ENCODE measurements at regions not wholly inside any gene's neighbourhood (a gene's known extent, or its start where the extent isn't known, plus 50 kb on each side); places are given as distances from the start of the nearest gene placed in this dataset.
A peak's percentile ranks its signal among the peaks of the same experiment; 100 is the strongest.

- Histone ChIP-seq H3K36me3 (no peaks in the 10 kb centered on the region), H3K4me1 (no peaks in the 10 kb centered on the region), H3K27me3 (peaks cover 0 to 10% of the 10 kb centered on the region in 2 donors), H3K27ac (no peak overlapping the region), H3K4me3 (no peak overlapping the region), H3K9me3 (no peaks in the 10 kb centered on the region)
- TF ChIP-seq POLR2A (IDR thresholded peaks at IDR 0.05) (no peak), CTCF (IDR thresholded peaks at IDR 0.05) (no peak)
- DNase-seq (peak in 1 of 3 donors; percentile 18), ATAC-seq (no peak)
- WGBS (ENCODE audit: insufficient coverage, low coverage, low lambda C conversion rate, missing lambda C conversion rate), result 38% methylated on average over 4 of the region's 11 CpGs
- intact Hi-C loops (cut with DNase I), result no loop called here
These were observed 68.7 kb upstream of the UNC5A start for GRCh38 chr5:176741561-176742211.

- Histone ChIP-seq H3K4me1 (no peaks in the 10 kb centered on the region), H3K27ac (no peak overlapping the region), H3K36me3 (no peaks in the 10 kb centered on the region), H3K9me3 (no peaks in the 10 kb centered on the region), H3K4me3 (no peak overlapping the region), H3K27me3 (peaks cover 0 to 10% of the 10 kb centered on the region in 2 donors)
- WGBS (ENCODE audit: insufficient coverage, low coverage, low lambda C conversion rate, missing lambda C conversion rate), result 23% methylated on average over 5 of the region's 10 CpGs
- TF ChIP-seq POLR2A (IDR thresholded peaks at IDR 0.05) (no peak), CTCF (IDR thresholded peaks at IDR 0.05) (no peak)
- peak in 1 of 3 donors; percentile 26 for DNase-seq
- ATAC-seq, result no peak
- intact Hi-C loops (cut with DNase I), result no loop called here
These were observed 67.9 kb upstream of the UNC5A start for GRCh38 chr5:176742246-176743105.

GRCh38 chr5:176743136-176743861 is 67.1 kb upstream of the UNC5A start:
- ATAC-seq (no peak), DNase-seq (peak in 1 of 3 donors; percentile 35)
- H3K4me1 ChIP-seq, result no peaks in the 10 kb centered on the region
- 5% methylated on average over 10 of the region's 54 CpGs for WGBS (ENCODE audit: insufficient coverage, low coverage, low lambda C conversion rate, missing lambda C conversion rate)
- H3K27me3 ChIP-seq, result peaks cover 0 to 10% of the 10 kb centered on the region in 2 donors
- intact Hi-C loops (cut with DNase I), result no loop called here
- H3K27ac ChIP-seq, result no peak overlapping the region
- no peaks in the 10 kb centered on the region for H3K36me3 ChIP-seq
- TF ChIP-seq POLR2A (IDR thresholded peaks at IDR 0.05), result no peak
- TF ChIP-seq CTCF (IDR thresholded peaks at IDR 0.05), result no peak
- no peak overlapping the region for H3K4me3 ChIP-seq
- no peaks in the 10 kb centered on the region for H3K9me3 ChIP-seq

GRCh38 chr5:176743868-176744583 is 66.3 kb upstream of the UNC5A start:
- Histone ChIP-seq H3K27me3 (peaks cover 0 to 10% of the 10 kb centered on the region in 2 donors), H3K4me3 (no peak overlapping the region), H3K4me1 (no peaks in the 10 kb centered on the region), H3K27ac (no peak overlapping the region), H3K9me3 (no peaks in the 10 kb centered on the region), H3K36me3 (no peaks in the 10 kb centered on the region)
- ATAC-seq (no peak), DNase-seq (peak in 1 of 3 donors; percentile 33)
- TF ChIP-seq POLR2A (IDR thresholded peaks at IDR 0.05), result no peak
- no peak for TF ChIP-seq CTCF (IDR thresholded peaks at IDR 0.05)
- intact Hi-C loops (cut with DNase I), result no loop called here
- WGBS (ENCODE audit: insufficient coverage, low coverage, low lambda C conversion rate, missing lambda C conversion rate), result 5% methylated on average over 15 of the region's 25 CpGs

Measured in right lobe of liver (tissue), 6 donors.